Choroid plexus epithelial cell (primary cell): ENCODE measurements at regions not wholly inside any gene's neighbourhood (a gene's known extent, or its start where the extent isn't known, plus 50 kb on each side); places are given as distances from the start of the nearest gene placed in this dataset.
A peak's percentile ranks its signal among the peaks of the same experiment; 100 is the strongest.

Experiments used
- DNase-seq: peaks from one replicate; pipeline ENCODE4 v3.0.0-alpha.2; 2010; ENCODE audit warnings: low read depth
- H3K4me3 ChIP-seq: 2 replicates; pipeline ENCODE4 v1.5.1; 2011; ENCODE audit warnings: low read depth, mild to moderate bottlenecking, control low read depth, low read length, moderate library complexity
- TF ChIP-seq, protein P1 (sequence below): conservative IDR thresholded peaks from 2 replicates; pipeline ENCODE4 v1.5.1; 2011; ENCODE audit warnings: low read depth, mild to moderate bottlenecking, control low read depth, inconsistent platforms, low read length, moderate library complexity

DNA sequence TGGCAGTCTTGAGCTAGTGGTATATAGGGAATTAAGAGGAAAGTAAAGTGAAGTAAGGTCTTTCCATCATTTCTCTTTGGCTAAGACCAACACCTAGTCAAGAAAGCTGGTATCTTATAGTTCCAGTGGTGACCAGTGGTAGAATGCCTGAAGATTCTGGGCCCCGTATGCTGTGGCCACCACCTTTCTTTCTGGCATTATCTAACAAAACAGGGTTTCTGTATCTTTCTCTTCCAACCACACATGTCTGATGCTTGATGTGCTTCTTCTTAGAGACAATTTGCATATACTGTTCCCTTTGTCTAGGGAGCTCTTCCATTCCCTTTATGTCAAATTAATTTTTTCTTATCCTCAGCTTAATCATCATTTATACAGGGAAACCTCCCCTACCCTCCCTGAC is 109.9 kb upstream of the SSBP2 start:
- H3K4me3 ChIP-seq: no peak overlapping the region
- no peak for DNase-seq
- TF ChIP-seq, protein P1, sequence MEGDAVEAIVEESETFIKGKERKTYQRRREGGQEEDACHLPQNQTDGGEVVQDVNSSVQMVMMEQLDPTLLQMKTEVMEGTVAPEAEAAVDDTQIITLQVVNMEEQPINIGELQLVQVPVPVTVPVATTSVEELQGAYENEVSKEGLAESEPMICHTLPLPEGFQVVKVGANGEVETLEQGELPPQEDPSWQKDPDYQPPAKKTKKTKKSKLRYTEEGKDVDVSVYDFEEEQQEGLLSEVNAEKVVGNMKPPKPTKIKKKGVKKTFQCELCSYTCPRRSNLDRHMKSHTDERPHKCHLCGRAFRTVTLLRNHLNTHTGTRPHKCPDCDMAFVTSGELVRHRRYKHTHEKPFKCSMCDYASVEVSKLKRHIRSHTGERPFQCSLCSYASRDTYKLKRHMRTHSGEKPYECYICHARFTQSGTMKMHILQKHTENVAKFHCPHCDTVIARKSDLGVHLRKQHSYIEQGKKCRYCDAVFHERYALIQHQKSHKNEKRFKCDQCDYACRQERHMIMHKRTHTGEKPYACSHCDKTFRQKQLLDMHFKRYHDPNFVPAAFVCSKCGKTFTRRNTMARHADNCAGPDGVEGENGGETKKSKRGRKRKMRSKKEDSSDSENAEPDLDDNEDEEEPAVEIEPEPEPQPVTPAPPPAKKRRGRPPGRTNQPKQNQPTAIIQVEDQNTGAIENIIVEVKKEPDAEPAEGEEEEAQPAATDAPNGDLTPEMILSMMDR: no peak

DNA sequence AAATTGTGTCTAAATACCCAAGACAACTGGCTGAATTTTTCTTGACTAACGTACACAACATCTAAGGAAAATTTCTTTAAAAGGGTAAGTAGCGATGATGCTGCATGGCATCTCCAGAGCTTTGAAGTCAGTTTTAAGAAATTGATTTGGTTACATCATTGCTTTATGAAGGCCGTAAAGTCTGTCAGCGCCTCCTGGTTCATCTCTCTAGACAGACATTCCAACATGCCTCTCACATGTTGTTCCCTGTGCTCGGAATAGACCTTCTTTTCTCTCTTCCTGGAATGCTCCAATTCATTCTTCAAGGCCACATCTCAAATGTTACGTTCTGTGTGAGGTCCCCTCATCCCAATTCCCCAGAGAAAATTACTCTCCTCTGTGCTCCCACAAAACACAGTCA is 108.7 kb upstream of the SSBP2 start:
- TF ChIP-seq, protein P1: no peak
- no peak overlapping the region for H3K4me3 ChIP-seq
- no peak for DNase-seq

DNA sequence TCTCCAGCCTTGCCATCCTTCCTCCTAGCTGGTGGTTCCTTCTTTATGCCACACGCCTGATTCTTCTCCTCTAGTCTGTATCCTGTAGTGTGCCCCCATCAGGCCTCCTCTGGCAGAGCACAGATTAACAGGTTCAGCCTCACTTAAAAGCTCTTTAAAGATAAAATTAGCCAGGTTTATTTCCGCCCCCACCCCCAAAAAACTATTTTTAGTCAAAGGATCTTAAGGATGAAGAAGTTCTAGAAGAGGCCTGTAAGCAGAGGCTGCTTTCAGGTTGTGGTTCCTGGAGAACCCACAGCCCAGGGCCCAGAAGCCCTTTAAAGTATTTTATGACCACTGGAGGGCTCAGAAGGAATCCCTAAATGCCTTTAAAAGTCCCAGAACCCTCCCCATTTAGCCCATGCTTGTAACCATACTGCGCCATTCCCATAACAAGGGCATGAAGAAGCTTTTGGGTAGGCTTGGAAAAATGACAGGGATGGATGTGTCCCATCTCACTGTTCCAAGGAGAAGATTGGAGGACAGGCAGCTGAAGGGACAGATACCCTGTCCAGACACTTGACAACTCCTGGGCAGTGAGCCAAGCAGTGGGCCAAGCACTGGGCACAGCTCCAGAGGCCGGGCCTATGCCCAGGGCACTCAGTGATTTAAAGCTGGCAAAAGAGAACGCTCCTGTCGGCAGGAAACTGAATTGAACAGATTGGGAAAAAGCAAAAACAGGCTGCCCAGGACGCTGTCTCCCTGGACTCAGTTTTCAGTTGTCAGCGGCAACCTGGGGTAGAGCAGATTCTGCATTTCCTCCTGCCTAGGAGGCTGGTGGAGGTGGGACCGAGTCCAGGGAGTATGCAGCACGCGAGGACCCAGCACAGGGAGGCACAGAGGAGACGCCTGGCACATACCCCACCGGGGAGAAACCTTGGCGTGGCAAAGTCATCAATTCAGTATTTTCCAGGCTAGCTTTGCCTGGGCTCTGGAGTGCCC is 106.3 kb upstream of the SSBP2 start:
- DNase-seq: peak; percentile 15
- H3K4me3 ChIP-seq: no peak overlapping the region

DNA sequence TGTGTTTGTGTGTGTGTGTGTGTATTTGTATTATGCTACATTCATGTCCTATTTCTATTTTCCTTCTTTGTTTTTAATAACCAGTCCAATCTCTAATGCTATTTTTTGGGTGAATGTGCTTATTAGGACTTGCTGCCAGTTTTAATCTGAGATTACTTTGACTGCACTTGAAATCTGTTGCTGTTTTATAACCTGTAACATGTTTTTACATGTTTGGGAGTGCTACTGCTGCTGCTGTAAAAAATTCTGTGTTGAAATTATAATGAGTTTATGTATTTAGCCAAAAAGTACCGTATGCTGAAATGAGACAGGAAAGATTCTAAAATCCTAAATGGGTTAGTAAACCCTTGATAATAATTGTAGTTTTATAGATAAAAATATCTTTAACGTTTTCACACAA is 104.7 kb upstream of the SSBP2 start:
- DNase-seq: no peak
- TF ChIP-seq, protein P1: no peak

More for the DNA sequence above, 106.3 kb upstream of the SSBP2 start:
- TF ChIP-seq, protein P1: peak; percentile 45

DNA sequence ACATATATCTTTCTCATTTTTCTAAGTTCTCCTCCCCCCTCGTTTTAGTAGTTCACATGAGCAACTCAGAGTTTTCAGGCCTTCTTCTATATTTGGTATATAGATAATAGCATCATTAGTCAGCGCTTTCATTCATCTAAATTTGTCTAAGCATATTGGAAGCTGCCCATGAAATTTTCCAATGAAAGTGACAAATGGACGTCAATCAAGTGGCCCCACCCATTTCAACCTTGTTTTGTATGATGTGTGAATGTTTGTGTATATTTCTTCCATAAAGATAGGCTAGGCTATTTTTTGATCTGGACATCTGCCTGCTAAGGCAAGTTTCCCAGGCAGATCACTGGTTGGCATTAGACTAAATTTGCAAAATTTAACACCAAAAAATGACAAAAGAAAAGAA is 104.0 kb upstream of the SSBP2 start:
- H3K4me3 ChIP-seq: no peak overlapping the region
- no peak for DNase-seq

More for the DNA sequence above, 104.7 kb upstream of the SSBP2 start:
- H3K4me3 ChIP-seq: no peak overlapping the region

DNA sequence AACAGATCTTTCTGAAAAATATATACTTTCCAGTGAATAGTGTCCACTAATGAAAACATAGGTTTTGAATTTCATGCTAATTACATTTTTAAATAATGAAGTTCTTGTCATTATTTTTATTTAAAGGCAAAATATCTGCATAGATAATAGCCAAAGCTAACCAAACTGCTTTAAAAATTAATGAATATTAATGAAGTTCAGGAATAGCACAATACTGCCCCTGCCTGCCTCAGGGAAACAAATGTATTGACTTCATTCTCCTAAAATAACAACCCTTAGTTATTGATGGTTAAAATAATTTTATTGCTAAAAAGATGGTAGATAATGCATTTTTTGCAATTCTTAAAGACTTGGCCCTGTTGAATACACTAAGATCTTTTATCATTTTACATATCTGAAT is 103.6 kb upstream of the SSBP2 start:
- TF ChIP-seq, protein P1: peak; percentile 49
- peak; percentile 26 for DNase-seq
- no peak overlapping the region for H3K4me3 ChIP-seq

More for the DNA sequence above, 104.0 kb upstream of the SSBP2 start:
- TF ChIP-seq, protein P1: no peak

DNA sequence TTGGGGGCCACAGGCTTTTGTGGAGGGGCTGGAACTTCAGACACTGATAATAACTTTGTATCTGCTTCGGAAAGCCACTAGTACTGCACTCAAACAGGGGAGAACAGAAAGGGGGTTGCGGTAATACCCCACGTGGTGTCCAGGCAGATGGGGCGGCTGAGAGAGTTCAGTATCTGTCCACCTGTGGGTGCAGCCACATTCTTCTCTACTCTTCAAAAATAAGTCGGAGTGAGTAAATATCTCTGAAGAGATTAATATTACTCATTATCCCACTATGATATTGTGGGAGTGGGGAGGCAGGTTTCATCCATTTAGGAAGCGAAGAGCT is 102.1 kb upstream of the SSBP2 start:
- H3K4me3 ChIP-seq: peak overlapping the region; percentile 36
- TF ChIP-seq, protein P1: no peak
- no peak for DNase-seq
